ENCODE measurements at regions not wholly inside any gene's neighbourhood (a gene's known extent, or its start where the extent isn't known, plus 50 kb on each side); places are given as distances from the start of the nearest gene placed in this dataset.
A peak's percentile ranks its signal among the peaks of the same experiment; 100 is the strongest.

- no peak overlapping the region for H3K4me3 ChIP-seq (ENCODE audit: low read depth, low read length)
- no peak for DNase-seq (ENCODE audit: low read depth)
- in situ Hi-C loops (cut with HindIII; ENCODE audit: low sequenced_read_pairs): no loop called here
- no peak for TF ChIP-seq CTCF (IDR thresholded peaks at IDR 0.05; ENCODE audit: low read depth, low read length, missing control alignments)
Measured at GRCh38 chr5:125052584-125052983, 306.1 kb upstream of the ZNF608 start.

DNA sequence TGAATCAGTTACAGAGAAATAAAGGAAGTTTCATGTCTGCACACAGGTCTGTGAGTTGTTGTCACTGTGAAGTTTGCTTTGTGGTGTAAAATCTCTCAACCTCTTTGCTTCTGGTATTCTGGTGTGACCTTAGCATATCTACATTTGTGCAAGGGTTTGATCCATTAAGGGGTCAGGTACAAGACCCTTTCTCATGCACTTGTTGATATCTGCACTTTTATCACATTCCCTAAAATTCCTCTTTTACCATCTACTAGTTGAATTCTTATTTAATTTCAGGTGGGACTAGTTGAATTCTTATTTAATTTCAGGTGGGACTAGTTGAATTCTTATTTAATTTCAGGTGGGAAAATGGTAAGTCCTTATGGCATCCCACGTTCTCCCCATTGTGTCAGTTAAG is 306.7 kb upstream of the ZNF608 start:
- TF ChIP-seq CTCF (IDR thresholded peaks at IDR 0.05; ENCODE audit: low read depth, low read length, missing control alignments): no peak
- no peak overlapping the region for H3K4me3 ChIP-seq (ENCODE audit: low read depth, low read length)
- no peak for DNase-seq (ENCODE audit: low read depth)
- in situ Hi-C loops (cut with HindIII; ENCODE audit: low sequenced_read_pairs): no loop called here

GRCh38 chr5:125054146-125054545 is 307.7 kb upstream of the ZNF608 start:
- H3K4me3 ChIP-seq (ENCODE audit: low read depth, low read length): no peak overlapping the region
- in situ Hi-C loops (cut with HindIII; ENCODE audit: low sequenced_read_pairs): no loop called here
- TF ChIP-seq CTCF (IDR thresholded peaks at IDR 0.05; ENCODE audit: low read depth, low read length, missing control alignments): no peak
- DNase-seq (ENCODE audit: low read depth): no peak

DNA sequence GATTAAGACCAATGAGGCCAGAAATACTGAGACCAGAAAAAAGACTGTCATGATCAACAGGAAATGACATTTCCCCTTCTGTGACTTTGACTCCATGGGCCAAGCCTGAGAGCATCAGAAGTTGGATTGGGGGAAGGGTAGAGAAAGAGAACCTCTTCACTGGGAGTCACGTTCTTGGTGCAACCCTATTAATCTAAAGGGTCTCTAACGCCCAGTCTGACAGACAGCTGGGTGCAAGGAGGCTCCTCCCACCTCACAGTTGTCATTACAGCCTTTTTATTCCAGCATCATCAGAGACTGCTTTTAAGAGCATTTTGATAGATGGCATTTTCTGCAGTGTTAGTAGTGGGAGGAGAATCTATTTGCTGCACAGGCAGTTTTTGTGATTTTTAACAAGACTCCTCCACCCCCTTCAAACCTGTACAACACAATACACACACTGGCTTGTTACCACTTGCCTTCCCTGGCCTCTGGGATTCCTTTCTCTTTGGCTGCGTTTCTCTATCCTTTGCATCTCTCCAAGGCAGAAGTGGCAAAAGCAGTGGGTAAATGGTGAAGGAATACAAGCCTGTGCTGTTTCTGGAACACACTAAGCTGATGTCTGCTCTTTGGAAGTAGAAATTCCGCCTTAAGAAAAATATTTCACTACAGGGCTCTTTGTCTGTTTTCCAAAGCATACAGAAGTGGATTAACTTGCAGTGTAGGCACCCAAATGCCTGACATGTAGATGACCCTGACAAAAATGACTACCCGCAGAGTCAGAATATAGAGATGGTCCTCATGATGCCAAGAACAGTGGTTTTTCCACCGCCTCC is 310.4 kb upstream of the ZNF608 start:
- no peak for DNase-seq (ENCODE audit: low read depth)
- H3K4me3 ChIP-seq (ENCODE audit: low read depth, low read length): no peak overlapping the region
- TF ChIP-seq CTCF (IDR thresholded peaks at IDR 0.05; ENCODE audit: low read depth, low read length, missing control alignments): no peak
- in situ Hi-C loops (cut with HindIII; ENCODE audit: low sequenced_read_pairs): no loop called here

DNA sequence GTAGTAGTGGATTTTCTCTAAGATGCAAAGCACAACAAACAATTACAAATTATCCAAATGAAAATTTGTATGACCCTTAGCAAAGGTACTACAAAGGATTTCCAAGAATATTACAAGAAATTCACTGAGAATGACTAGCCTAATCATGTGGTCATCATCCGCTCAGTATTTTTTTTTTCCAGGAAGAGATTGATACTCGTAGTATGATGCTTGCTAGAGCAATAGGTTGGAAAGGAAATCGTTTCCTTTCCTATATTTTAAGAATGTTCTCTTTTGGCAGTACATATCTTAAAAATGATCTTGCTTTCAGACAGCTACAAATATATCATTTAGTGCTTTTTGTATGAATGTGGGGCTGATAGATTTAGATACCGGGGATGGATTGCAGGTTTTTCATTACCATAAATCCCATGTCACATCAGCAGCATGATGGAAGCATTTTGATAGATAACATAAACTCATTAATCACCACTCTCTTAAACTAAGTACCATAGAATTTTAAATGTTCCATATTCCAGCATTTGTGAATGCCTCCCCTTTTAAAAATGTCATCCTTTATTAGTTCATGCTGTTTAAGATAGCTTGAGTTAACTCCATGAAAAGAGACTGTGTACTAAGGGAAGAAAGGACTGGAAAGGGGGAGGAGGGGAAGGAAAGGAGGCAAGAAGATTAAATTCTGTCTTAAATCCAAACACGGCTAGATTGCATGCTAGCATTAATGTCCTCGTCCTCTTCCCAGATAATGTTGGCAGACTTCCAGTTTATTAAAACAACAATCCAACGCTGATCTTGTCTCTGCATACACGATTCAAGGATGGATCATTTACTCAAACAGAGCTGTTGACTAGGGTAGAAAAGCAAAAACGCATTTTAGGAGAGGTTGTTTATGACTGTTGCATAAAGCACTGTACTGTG is 311.7 kb upstream of the ZNF608 start:
- H3K4me3 ChIP-seq (ENCODE audit: low read depth, low read length): no peak overlapping the region
- in situ Hi-C loops (cut with HindIII; ENCODE audit: low sequenced_read_pairs): no loop called here
- no peak for TF ChIP-seq CTCF (IDR thresholded peaks at IDR 0.05; ENCODE audit: low read depth, low read length, missing control alignments)
- DNase-seq (ENCODE audit: low read depth): no peak

- TF ChIP-seq CTCF (IDR thresholded peaks at IDR 0.05; ENCODE audit: low read depth, low read length, missing control alignments): no peak
- no peak overlapping the region for H3K4me3 ChIP-seq (ENCODE audit: low read depth, low read length)
- peak; percentile 87 for DNase-seq (ENCODE audit: low read depth)
- in situ Hi-C loops (cut with HindIII; ENCODE audit: low sequenced_read_pairs): no loop called here
Measured at GRCh38 chr5:125059255-125060002, 313.0 kb upstream of the ZNF608 start.
